IgD-negative memory B cell (primary cell): ENCODE measurements at regions not wholly inside any gene's neighbourhood (a gene's known extent, or its start where the extent isn't known, plus 50 kb on each side); places are given as distances from the start of the nearest gene placed in this dataset.

Experiments used
- H3K27ac Mint-ChIP-seq, 3 donors: one replicate each; pipeline ENCODE4 v1.8.0; 2020 to 2022; ENCODE audit warnings: mild to moderate bottlenecking in 3 of 3, mixed read lengths in 3 of 3, moderate library complexity in 1 of 3
- H3K27me3 Mint-ChIP-seq: one replicate; pipeline ENCODE4 v1.8.0; 2021; ENCODE audit warnings: mixed read lengths
- H3K36me3 Mint-ChIP-seq: one replicate; pipeline ENCODE4 v1.8.0; 2020; ENCODE audit warnings: mild to moderate bottlenecking, mixed read lengths
- H3K4me1 Mint-ChIP-seq, 3 donors: one replicate each; pipeline ENCODE4 v1.8.0; 2020 to 2022; ENCODE audit warnings: mixed read lengths in 3 of 3, mild to moderate bottlenecking in 1 of 3
- H3K4me3 Mint-ChIP-seq, 4 donors: one replicate each; pipeline ENCODE4 v1.8.0; 2020 to 2022; ENCODE audit warnings: mild to moderate bottlenecking in 4 of 4, mixed read lengths in 4 of 4, moderate library complexity in 3 of 4
- H3K9me3 Mint-ChIP-seq, 3 donors: one replicate each; pipeline ENCODE4 v1.8.0; 2020 to 2021; ENCODE audit warnings: mixed read lengths in 3 of 3, mild to moderate bottlenecking in 1 of 3

DNA sequence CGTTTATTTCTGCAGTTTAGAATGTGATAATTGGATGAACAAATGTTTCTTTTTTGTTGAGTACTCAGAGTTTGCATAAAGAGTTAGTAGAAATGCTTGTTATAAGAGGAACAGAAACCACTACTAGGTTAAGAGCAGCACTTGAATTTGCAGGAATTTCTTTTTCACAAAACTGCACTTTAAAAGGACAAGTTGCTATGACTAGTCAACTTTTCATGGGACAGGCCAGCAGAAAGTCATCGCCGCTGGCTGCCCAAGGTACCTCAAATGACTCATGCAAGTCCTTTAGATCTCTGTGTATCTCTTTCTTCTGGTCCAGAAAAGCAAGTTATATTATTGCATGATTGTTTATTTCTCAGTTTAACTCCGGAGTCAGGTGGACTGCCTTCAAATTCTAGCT lies 97.3 kb upstream of the HMHB1 start:
- Mint-ChIP-seq H3K9me3 (no peaks in the 10 kb centered on the region), H3K27ac (peak overlapping the region in 1 of 3 donors; percentile 40), H3K27me3 (no peaks in the 10 kb centered on the region)

DNA sequence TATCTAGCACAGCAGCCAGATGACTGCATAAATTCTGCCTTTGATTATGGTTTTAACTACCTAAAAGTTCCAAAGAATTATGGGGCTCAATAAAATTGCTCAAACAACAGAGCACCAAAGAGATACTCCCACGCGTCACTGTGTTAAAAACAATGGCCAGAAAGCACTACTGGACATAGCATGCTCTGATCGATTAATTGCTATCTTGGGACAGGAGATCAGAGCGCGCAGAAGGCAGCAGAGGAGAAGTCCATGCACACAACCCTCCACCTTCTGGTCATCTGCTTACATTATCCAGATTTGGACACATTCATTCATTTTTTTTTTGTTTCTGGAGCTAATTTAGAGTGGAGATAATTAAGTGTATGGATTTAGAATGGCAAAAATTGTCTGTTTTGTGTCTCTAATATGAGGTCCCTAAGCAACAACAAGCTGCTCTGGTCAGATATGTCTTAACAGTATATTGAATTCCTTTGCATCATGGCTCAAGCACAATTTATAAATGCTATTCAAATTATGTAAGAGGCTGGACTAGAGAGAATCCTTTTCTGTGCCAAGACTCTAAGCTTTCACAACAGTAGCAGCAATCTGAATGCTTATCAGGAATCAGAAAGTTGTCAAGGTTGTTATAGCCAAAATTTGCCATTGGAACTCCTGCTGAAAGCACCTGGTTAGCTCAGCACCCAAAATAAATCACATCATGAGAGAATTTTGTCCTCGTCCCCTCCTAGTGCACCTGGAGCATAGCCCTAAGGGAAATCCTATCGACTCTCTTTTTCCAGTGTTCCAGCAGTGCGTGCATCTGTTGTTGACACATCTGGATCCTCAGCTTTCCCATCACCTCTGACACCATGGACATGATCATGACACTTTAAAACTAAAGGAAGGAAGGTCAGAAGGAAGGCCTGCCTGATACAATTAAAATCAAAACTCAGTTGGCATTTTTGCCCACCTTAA lies 98.6 kb upstream of the HMHB1 start:
- peaks cover 4 to 10% (median 9%) of the 10 kb centered on the region in 3 donors for H3K4me1 Mint-ChIP-seq
- no peaks in the 10 kb centered on the region for H3K9me3 Mint-ChIP-seq
- H3K36me3 Mint-ChIP-seq, result peaks cover 1% of the 10 kb centered on the region
- H3K27me3 Mint-ChIP-seq, result no peaks in the 10 kb centered on the region
- H3K4me3 Mint-ChIP-seq, result no peak overlapping the region
- H3K27ac Mint-ChIP-seq, result no peak overlapping the region

More for the DNA sequence above, 97.3 kb upstream of the HMHB1 start:
- Mint-ChIP-seq H3K4me3 (peak overlapping the region in 2 of 4 donors; percentile 19 to 52), H3K4me1 (peaks cover 4 to 10% (median 9%) of the 10 kb centered on the region in 3 donors), H3K36me3 (no peaks in the 10 kb centered on the region)

DNA sequence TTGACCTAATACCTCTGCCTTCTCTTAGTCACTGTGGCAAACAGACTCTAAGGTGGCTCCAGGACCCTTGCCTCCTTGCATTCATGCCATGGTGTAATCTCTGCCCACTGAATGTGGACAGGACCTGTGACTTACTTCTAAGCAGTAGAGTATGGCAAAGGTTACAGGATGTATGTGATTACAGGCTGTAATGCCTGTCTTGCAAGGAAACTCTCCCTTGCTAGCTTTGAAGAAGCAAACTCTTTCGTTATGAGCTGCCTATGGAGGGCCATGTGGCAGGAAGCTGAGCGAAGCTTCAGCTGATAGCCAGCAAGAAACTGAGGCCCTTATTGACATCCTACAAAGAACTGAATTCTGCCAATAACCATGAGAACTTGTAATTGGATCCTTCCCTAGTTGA lies 103.3 kb upstream of the HMHB1 start:
- Mint-ChIP-seq H3K4me3 (no peak overlapping the region), H3K27me3 (no peaks in the 10 kb centered on the region), H3K27ac (no peak overlapping the region), H3K9me3 (peaks cover 0 to 1% (median 0%) of the 10 kb centered on the region in 3 donors), H3K36me3 (peaks cover 1% of the 10 kb centered on the region), H3K4me1 (no peaks in the 10 kb centered on the region)

DNA sequence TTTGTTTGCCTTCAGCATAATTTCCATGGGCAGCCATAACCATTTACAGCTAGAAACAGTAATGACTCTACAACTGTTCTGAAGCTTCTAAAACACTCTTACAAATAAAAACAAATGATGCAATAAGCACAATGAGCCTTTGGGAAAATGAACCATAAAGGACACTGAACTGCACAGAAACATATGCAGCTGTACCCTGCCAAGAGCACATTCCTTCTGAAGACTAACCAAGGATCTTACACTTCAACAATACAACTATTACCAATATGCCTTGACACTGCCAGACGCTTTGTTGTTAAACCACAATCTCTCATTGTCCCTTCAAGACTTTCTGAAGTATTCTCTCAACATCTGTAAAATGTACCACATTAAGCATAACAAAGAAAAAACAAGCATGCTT lies 104.2 kb upstream of the HMHB1 start:
- peaks cover 1% of the 10 kb centered on the region for H3K36me3 Mint-ChIP-seq
- no peaks in the 10 kb centered on the region for H3K4me1 Mint-ChIP-seq
- H3K27ac Mint-ChIP-seq, result no peak overlapping the region
- H3K9me3 Mint-ChIP-seq, result peaks cover 0 to 1% (median 0%) of the 10 kb centered on the region in 3 donors
- no peak overlapping the region for H3K4me3 Mint-ChIP-seq
- no peaks in the 10 kb centered on the region for H3K27me3 Mint-ChIP-seq

DNA sequence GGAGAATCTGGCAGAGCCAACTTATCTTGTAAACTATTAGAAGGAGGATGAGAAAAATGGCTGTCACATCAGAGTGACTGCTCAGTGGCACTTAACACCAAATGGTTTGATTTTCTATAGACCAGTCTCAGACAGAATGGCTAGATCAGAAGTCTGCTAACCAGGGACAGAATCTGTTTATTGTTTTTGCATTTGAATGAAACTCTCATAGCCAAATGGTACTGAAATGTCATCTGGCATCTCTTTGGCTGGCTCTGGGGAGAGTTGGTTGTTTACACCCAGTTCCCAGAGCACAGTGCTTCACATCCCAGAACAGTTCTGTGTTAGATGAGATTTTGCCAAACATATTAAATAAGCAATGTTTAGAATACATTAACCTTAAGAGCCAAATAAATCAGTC lies 106.6 kb upstream of the HMHB1 start:
- H3K36me3 Mint-ChIP-seq, result peaks cover 1% of the 10 kb centered on the region
- peaks cover 0 to 1% (median 0%) of the 10 kb centered on the region in 3 donors for H3K9me3 Mint-ChIP-seq
- H3K27ac Mint-ChIP-seq, result no peak overlapping the region
- no peaks in the 10 kb centered on the region for H3K4me1 Mint-ChIP-seq
- no peaks in the 10 kb centered on the region for H3K27me3 Mint-ChIP-seq
- H3K4me3 Mint-ChIP-seq, result no peak overlapping the region

DNA sequence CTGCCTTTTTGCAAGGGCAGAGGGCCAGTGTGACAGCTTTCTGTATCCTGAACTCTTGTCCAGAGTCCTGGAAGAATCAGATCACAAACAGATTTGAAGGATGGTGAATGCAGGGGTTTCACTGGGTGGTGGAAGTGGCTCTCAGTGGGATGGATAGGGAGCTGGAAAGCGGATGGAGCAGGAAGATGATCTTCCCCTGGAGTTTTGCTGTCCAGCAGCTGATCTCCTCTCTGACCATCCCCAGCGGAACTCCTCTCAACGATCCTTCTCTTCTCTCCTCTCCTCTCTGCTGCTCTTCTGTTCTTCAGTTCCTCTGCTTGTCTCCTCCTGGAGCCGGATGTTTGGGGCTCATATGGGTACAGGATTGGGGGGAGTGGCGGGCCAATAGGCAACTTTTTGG lies 108.3 kb upstream of the HMHB1 start:
- no peak overlapping the region for H3K27ac Mint-ChIP-seq
- peaks cover 0 to 1% (median 0%) of the 10 kb centered on the region in 3 donors for H3K9me3 Mint-ChIP-seq
- peaks cover 0 to 1% (median 0%) of the 10 kb centered on the region in 3 donors for H3K4me1 Mint-ChIP-seq
- H3K36me3 Mint-ChIP-seq, result no peaks in the 10 kb centered on the region
- H3K27me3 Mint-ChIP-seq, result no peaks in the 10 kb centered on the region
- no peak overlapping the region for H3K4me3 Mint-ChIP-seq

DNA sequence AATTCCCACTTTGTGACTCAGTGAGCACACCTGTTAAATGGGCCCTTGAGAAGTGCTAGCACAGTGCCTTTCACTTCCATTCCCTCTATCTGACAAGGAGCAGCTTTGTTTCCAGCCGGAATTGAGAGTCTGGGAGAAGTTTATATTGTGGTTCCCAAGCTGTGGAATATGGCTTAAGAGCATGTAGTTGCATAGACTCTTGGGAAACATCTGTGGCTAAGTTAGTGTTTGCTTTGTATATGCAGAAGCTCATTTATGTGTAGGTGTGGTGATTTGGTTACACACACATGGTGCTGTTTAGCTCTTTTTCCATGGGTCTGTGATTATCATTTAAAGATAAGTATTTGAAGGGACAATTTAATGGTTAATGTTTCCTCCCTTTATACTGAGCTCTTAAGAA lies 110.5 kb upstream of the HMHB1 start:
- no peaks in the 10 kb centered on the region for H3K27me3 Mint-ChIP-seq
- H3K4me3 Mint-ChIP-seq, result no peak overlapping the region
- no peaks in the 10 kb centered on the region for H3K36me3 Mint-ChIP-seq
- H3K27ac Mint-ChIP-seq, result no peak overlapping the region
- no peaks in the 10 kb centered on the region for H3K9me3 Mint-ChIP-seq
- peaks cover 0 to 1% (median 0%) of the 10 kb centered on the region in 3 donors for H3K4me1 Mint-ChIP-seq

DNA sequence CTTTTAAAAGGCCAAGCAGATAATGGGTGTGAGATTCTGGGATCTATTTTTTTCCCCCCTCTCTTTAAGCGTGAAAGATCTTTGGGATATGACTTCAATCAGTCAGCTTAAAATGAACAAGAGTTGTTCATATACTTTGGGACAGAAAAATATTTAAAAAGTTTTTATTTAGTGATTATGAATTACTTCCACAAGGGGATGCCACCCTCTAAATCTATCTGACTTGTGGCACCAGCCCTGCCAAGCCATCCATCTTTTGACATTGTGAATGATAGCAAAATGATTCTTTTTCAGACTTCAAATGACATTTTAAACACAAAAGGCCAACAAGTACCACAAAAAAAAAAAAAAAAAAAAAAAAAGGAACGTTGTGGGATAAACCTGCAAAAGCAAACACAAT lies 111.0 kb upstream of the HMHB1 start:
- no peaks in the 10 kb centered on the region for H3K36me3 Mint-ChIP-seq
- no peak overlapping the region for H3K27ac Mint-ChIP-seq
- H3K27me3 Mint-ChIP-seq, result no peaks in the 10 kb centered on the region
- H3K4me1 Mint-ChIP-seq, result peaks cover 0 to 1% (median 0%) of the 10 kb centered on the region in 3 donors
- no peaks in the 10 kb centered on the region for H3K9me3 Mint-ChIP-seq
- no peak overlapping the region for H3K4me3 Mint-ChIP-seq

DNA sequence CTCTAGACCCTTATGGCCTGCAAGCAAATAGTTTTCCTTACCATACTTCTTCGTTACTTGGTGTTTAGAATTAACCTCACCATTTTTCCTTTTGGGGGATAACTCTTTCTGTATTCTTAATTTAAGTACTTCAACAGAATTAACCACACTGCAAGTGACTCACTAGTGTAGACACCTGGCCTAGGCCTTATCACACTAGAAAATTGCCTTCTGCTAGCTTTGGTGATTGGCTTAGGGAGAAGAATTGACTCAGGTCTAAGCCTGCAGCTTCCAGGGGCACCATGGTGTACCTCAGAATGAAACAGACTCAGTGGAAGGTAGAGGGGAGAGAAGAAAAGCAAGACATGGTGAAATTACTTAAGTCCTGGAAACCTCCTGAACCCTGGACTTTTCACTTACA lies 112.8 kb upstream of the HMHB1 start:
- H3K36me3 Mint-ChIP-seq, result no peaks in the 10 kb centered on the region
- H3K4me1 Mint-ChIP-seq, result peaks cover 0 to 1% (median 0%) of the 10 kb centered on the region in 3 donors
- no peak overlapping the region for H3K4me3 Mint-ChIP-seq

DNA sequence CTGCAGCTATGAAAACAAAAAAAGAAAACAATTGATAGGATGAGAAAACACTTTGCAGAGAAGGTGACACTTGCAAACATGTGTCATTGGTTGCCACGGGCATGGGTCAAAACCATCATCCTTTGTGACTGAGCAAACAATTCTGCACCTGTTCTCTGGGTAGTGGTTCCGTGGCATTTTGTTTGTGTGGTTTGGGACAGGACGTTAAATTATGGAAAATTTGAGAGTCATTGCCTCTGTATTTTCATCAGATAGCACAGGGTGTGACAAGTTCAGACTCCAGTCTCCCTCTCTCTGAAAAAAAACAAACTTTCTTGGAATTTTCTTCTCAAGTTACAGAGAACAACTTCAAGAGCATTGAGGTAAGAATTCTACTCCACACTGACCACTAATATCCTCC lies 113.4 kb upstream of the HMHB1 start:
- Mint-ChIP-seq H3K36me3 (no peaks in the 10 kb centered on the region), H3K4me1 (peaks cover 0 to 1% (median 0%) of the 10 kb centered on the region in 3 donors), H3K9me3 (no peaks in the 10 kb centered on the region), H3K4me3 (no peak overlapping the region), H3K27me3 (no peaks in the 10 kb centered on the region), H3K27ac (no peak overlapping the region)

More for the DNA sequence above, 112.8 kb upstream of the HMHB1 start:
- no peaks in the 10 kb centered on the region for H3K9me3 Mint-ChIP-seq
- no peak overlapping the region for H3K27ac Mint-ChIP-seq
- no peaks in the 10 kb centered on the region for H3K27me3 Mint-ChIP-seq

DNA sequence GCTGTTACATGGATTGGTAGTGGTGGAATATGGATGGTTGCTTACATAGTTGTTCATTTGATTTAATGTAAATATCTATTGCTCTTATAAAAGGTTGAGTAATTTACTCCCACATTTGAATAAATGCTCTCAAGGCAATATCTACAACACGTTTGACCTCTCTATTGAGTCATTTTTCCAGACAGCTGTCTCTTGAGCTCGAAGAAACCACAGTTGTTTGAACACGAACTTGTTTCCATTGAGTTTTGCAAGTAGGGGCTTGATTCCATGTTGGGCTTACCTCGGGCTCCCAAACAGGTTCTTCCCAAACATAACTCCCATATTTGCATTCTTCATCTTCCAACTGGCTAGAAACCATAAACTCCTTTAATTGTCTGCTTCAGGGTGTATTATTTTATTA lies 115.0 kb upstream of the HMHB1 start:
- Mint-ChIP-seq H3K36me3 (no peaks in the 10 kb centered on the region), H3K4me1 (peaks cover 0 to 1% (median 0%) of the 10 kb centered on the region in 3 donors), H3K27me3 (no peaks in the 10 kb centered on the region), H3K9me3 (no peaks in the 10 kb centered on the region), H3K27ac (no peak overlapping the region), H3K4me3 (no peak overlapping the region)

DNA sequence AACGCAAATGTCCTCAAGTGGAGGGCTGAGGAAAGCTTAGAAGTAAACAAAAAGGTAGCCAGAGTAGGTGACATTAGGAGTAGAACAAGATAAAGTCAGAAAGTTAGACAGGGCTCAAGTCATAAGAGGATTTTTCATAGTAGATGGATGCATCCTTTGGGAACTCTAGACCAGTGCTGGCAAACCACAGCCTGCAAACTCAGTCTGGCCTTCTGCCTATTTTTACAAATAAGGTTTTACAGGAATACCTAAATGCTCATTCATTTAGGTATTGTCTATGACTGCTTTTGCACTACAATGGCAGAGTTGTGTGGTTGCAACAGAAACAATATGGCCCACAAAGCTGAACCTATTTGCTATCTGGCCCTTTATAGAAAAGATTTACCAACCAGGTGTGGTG lies 116.0 kb upstream of the HMHB1 start:
- H3K36me3 Mint-ChIP-seq, result no peaks in the 10 kb centered on the region
- H3K27ac Mint-ChIP-seq, result no peak overlapping the region
- no peaks in the 10 kb centered on the region for H3K27me3 Mint-ChIP-seq
- peaks cover 0 to 1% (median 0%) of the 10 kb centered on the region in 3 donors for H3K4me1 Mint-ChIP-seq
- H3K9me3 Mint-ChIP-seq, result no peaks in the 10 kb centered on the region
- no peak overlapping the region for H3K4me3 Mint-ChIP-seq

DNA sequence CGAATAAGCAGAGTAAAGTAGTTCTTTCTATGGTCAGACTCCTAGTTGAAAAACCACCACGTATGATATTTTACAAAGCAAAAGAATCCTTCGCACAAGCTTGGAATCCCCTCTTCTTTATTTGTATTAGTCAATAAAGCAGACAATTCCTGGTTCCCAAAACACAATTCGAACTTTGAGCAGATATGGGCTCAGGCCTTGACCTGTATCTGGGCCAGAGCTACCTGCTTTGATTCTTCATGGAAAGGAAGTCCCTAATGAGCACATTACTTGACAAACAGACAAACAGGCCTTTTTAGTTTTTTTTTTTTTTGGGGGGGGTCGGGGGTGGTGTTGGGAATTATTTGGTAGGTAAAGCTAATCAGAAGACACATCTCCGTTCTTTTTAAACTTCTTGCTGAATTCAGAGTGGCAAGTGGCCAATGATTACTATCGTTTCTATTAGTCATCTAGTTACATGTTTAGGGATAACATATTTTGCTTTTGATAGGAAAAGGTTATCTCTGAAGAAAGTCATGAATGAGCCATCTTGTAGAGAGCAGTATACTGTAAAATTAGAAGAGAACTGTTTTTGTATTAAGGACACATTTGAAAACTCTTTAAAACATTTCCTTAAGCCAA lies 116.6 kb upstream of the HMHB1 start:
- Mint-ChIP-seq H3K9me3 (peaks cover 3 to 5% (median 4%) of the 10 kb centered on the region in 3 donors), H3K27ac (no peak overlapping the region), H3K27me3 (no peaks in the 10 kb centered on the region), H3K4me1 (peaks cover 0 to 1% (median 0%) of the 10 kb centered on the region in 3 donors), H3K36me3 (no peaks in the 10 kb centered on the region), H3K4me3 (no peak overlapping the region)

DNA sequence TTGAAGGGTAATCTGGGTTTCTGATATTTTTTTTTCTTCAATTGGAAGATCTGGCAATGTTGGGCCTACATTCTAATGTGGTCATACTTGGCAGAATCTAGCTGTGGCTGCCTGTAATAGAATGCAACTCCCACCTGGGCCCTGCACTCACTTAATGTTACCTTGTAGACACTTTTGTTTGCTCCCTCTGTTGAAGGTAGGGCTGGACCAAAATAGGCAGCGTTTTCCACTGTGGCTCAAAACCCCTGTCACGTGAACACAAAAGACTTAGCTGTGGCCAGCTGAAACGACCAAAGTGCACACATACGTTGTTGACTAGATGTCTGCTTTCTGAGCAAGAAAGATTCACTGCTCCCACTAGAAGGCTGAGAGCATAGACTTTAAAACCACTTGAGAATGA lies 117.6 kb upstream of the HMHB1 start:
- Mint-ChIP-seq H3K4me1 (peaks cover 0 to 1% (median 0%) of the 10 kb centered on the region in 3 donors), H3K27ac (no peak overlapping the region), H3K27me3 (no peaks in the 10 kb centered on the region), H3K4me3 (no peak overlapping the region), H3K36me3 (no peaks in the 10 kb centered on the region), H3K9me3 (peaks cover 9 to 12% (median 11%) of the 10 kb centered on the region in 3 donors)

DNA sequence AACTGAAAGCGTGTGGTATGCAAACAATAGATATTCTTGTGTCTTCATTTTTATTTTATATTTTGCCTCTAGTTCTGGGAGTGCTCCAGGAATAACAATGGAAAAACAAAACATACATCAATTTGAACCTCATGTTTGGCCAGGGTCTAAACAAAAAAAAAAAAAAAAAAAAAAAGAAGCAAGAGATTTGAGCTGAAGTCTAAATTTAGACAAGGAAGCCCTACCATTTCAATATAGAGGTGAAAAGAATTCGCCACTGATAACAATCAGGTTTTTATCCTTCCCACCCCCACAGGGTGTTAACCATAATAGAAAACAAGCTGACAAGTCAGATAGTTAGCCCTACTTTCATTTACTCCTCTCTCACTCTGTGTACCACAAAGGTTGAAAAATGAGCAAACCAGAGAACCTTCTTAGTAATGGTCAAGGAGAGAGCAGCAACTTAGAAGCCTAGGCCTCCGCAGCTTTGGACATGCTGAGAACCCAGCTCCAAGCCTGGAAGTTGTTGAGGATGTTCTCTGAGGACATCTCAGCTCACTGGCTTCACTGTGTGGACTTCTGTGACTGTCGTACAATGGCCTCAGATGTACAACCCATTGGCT lies 118.2 kb upstream of the HMHB1 start:
- Mint-ChIP-seq H3K9me3 (peaks cover 9 to 18% (median 12%) of the 10 kb centered on the region in 3 donors), H3K36me3 (no peaks in the 10 kb centered on the region), H3K4me1 (no peaks in the 10 kb centered on the region), H3K27ac (no peak overlapping the region), H3K4me3 (no peak overlapping the region), H3K27me3 (no peaks in the 10 kb centered on the region)
